ENCODE measurements at regions not wholly inside any gene's neighbourhood (a gene's known extent, or its start where the extent isn't known, plus 50 kb on each side); places are given as distances from the start of the nearest gene placed in this dataset.

GRCh38 chr1:217214551-217214950, 416.3 kb downstream of the GPATCH2 start:
- TF ChIP-seq POLR2A (IDR thresholded peaks at IDR 0.05; ENCODE audit: low read depth, low read length) (no peak), POLR2AphosphoS5 (IDR thresholded peaks at IDR 0.05; ENCODE audit: low read depth, low read length) (no peak), TAF1 (IDR thresholded peaks at IDR 0.05; ENCODE audit: borderline replicate concordance, low read depth, low read length) (no peak)

Measured in GM12892 (cell line).